Smooth muscle cell (in vitro differentiated cells): ENCODE measurements at regions not wholly inside any gene's neighbourhood (a gene's known extent, or its start where the extent isn't known, plus 50 kb on each side); places are given as distances from the start of the nearest gene placed in this dataset.

ENCODE experiments used
- DNase-seq: peaks from one replicate; lab custom pipeline; 2025; ENCODE audit not compliant: unreplicated experiment; lab: John Stamatoyannopoulos, UW
- H2AFZ ChIP-seq: fragments of 200-600 bp; sonication (generic); 2 replicates; pipeline ENCODE4 v1.6.0; 2016; ENCODE audit warnings: antibody characterized with exemption, low read depth, mild to moderate bottlenecking
- H3F3A ChIP-seq: fragments of 200-600 bp; sonication (generic); 2 replicates; pipeline ENCODE4 v1.6.0; 2017; ENCODE audit warnings: antibody characterized with exemption, low read depth
- H3K27ac ChIP-seq: fragments of 200-600 bp; sonication (generic); 2 replicates; pipeline ENCODE4 v1.5.1; 2016; ENCODE audit warnings: low read depth, mild to moderate bottlenecking
- H3K27me3 ChIP-seq: fragments of 200-600 bp; sonication (generic); 2 replicates; pipeline ENCODE4 v1.6.1; 2016; ENCODE audit warnings: low read depth, mild to moderate bottlenecking
- H3K36me3 ChIP-seq: fragments of 200-600 bp; sonication (generic); 2 replicates; pipeline ENCODE4 v1.5.1; 2016; ENCODE audit warnings: low read depth
- H3K4me1 ChIP-seq: fragments of 200-600 bp; sonication (generic); 2 replicates; pipeline ENCODE4 v1.5.1; 2016; ENCODE audit warnings: low read depth
- H3K4me2 ChIP-seq: fragments of 200-600 bp; sonication (generic); 2 replicates; pipeline ENCODE4 v1.6.0; 2016; ENCODE audit warnings: mild to moderate bottlenecking
- H3K4me3 ChIP-seq: fragments of 200-600 bp; sonication (generic); 2 replicates; pipeline ENCODE4 v1.5.1; 2016; ENCODE audit warnings: mild to moderate bottlenecking
- H3K79me2 ChIP-seq: fragments of 200-600 bp; sonication (generic); 2 replicates; pipeline ENCODE4 v1.6.0; 2016; ENCODE audit warnings: low read depth, mild to moderate bottlenecking
- H3K9ac ChIP-seq: fragments of 200-600 bp; sonication (generic); 2 replicates; pipeline ENCODE4 v1.6.0; 2016; ENCODE audit warnings: low read depth
- H3K9me3 ChIP-seq: fragments of 200-600 bp; sonication (generic); replicated peaks from 2 replicates; pipeline ENCODE4 v1.5.1; 2016; ENCODE audit warnings: low read depth
- H4K20me1 ChIP-seq: fragments of 200-600 bp; sonication (generic); 2 replicates; pipeline ENCODE4 v1.6.0; 2016; ENCODE audit warnings: low read depth
- CTCF ChIP-seq: fragments of 200-600 bp; sonication (generic); IDR thresholded peaks from 2 replicates; pipeline ENCODE4 v1.5.1; 2017; ENCODE audit warnings: borderline replicate concordance, mild to moderate bottlenecking, antibody characterized with exemption; ENCODE audit not compliant: insufficient read depth, poor library complexity, severe bottlenecking
- WGBS: methylation state at CpG from one replicate; pipeline ENCODE4 v1.1.7; 2016; ENCODE audit warnings: low lambda C conversion rate; 5-methylcytosine and 5-hydroxymethylcytosine counted together

- Histone ChIP-seq H3K4me3 (no peak overlapping the region), H2AFZ (no peak overlapping the region), H3F3A (peaks cover 6% of the 10 kb centered on the region), H3K27me3 (no peaks in the 10 kb centered on the region), H3K9ac (no peak overlapping the region), H4K20me1 (no peaks in the 10 kb centered on the region), H3K36me3 (no peaks in the 10 kb centered on the region), H3K4me1 (no peaks in the 10 kb centered on the region), H3K79me2 (no peaks in the 10 kb centered on the region), H3K4me2 (no peak overlapping the region), H3K27ac (no peak overlapping the region), H3K9me3 (no peaks in the 10 kb centered on the region)
- WGBS, result 81% methylated on average over 3 of the region's 3 CpGs
- TF ChIP-seq CTCF, result no peak
- no peak for DNase-seq
Observed at GRCh38 chr18:68519336-68519735, 195.6 kb downstream of the TMX3 start.

GRCh38 chr18:68509902-68510301, 205.0 kb downstream of the TMX3 start:
- Histone ChIP-seq H4K20me1 (no peaks in the 10 kb centered on the region), H3K27me3 (no peaks in the 10 kb centered on the region), H3K79me2 (no peaks in the 10 kb centered on the region), H3K4me3 (no peak overlapping the region), H3K27ac (no peak overlapping the region), H3K4me1 (no peaks in the 10 kb centered on the region), H3K9me3 (no peaks in the 10 kb centered on the region), H3K4me2 (no peak overlapping the region), H3K9ac (no peak overlapping the region), H3K36me3 (no peaks in the 10 kb centered on the region), H2AFZ (no peak overlapping the region), H3F3A (no peaks in the 10 kb centered on the region)
- no peak for DNase-seq
- TF ChIP-seq CTCF, result no peak
- 92% methylated on average over 2 of the region's 2 CpGs for WGBS

- no peak overlapping the region for H3K9ac ChIP-seq
- DNase-seq, result no peak
- WGBS, result 63% methylated on average over 2 of the region's 2 CpGs
- H3K36me3 ChIP-seq, result no peaks in the 10 kb centered on the region
- no peaks in the 10 kb centered on the region for H4K20me1 ChIP-seq
- no peaks in the 10 kb centered on the region for H3K9me3 ChIP-seq
- no peak overlapping the region for H3K4me2 ChIP-seq
- no peak for TF ChIP-seq CTCF
- no peaks in the 10 kb centered on the region for H3K27me3 ChIP-seq
- H3K27ac ChIP-seq, result no peak overlapping the region
- no peaks in the 10 kb centered on the region for H3K4me1 ChIP-seq
- peak overlapping the region; percentile 18 for H2AFZ ChIP-seq
- no peak overlapping the region for H3K4me3 ChIP-seq
- no peaks in the 10 kb centered on the region for H3K79me2 ChIP-seq
- H3F3A ChIP-seq, result no peaks in the 10 kb centered on the region
Observed at GRCh38 chr18:68507781-68508180, 207.1 kb downstream of the TMX3 start.

- H3K4me2 ChIP-seq, result no peak overlapping the region
- TF ChIP-seq CTCF, result no peak
- H3K9ac ChIP-seq, result no peak overlapping the region
- WGBS, result 80% methylated on average over 3 of the region's 3 CpGs
- no peaks in the 10 kb centered on the region for H3K27me3 ChIP-seq
- no peaks in the 10 kb centered on the region for H3K36me3 ChIP-seq
- no peak overlapping the region for H3K4me3 ChIP-seq
- no peaks in the 10 kb centered on the region for H3K79me2 ChIP-seq
- no peak overlapping the region for H3K27ac ChIP-seq
- H4K20me1 ChIP-seq, result no peaks in the 10 kb centered on the region
- H2AFZ ChIP-seq, result no peak overlapping the region
- no peaks in the 10 kb centered on the region for H3K9me3 ChIP-seq
- no peaks in the 10 kb centered on the region for H3F3A ChIP-seq
- no peak for DNase-seq
- H3K4me1 ChIP-seq, result no peaks in the 10 kb centered on the region
Observed at GRCh38 chr18:68505178-68505574, 209.7 kb downstream of the TMX3 start.
